ENCODE measurements at regions not wholly inside any gene's neighbourhood (a gene's known extent, or its start where the extent isn't known, plus 50 kb on each side); places are given as distances from the start of the nearest gene placed in this dataset.
A peak's percentile ranks its signal among the peaks of the same experiment; 100 is the strongest.
"Not testable (repeated sequence)": the region's sequence is repeated elsewhere in the genome, so short reads cannot be mapped to it uniquely, and the experiment has no call there.

GRCh38 chr7:131636092-131636491, 79.7 kb upstream of the PODXL start (continued):
- no peak for TF ChIP-seq FOSL2 (IDR thresholded peaks at IDR 0.05; ENCODE audit: borderline replicate concordance, low read depth)
- TF ChIP-seq FOXJ3 (CRISPR knock-in tag; IDR thresholded peaks at IDR 0.05): no peak
- TF ChIP-seq NFIC (IDR thresholded peaks at IDR 0.05; ENCODE audit: borderline replicate concordance): no peak
- no peak for TF ChIP-seq TAF1 (IDR thresholded peaks at IDR 0.05; ENCODE audit: borderline replicate concordance, low read depth, low read length)

- H2AFZ ChIP-seq (ENCODE audit: low read depth); H3K79me2 ChIP-seq (ENCODE audit: insufficient read depth); H3K9me3 ChIP-seq; H3K4me3 ChIP-seq (ENCODE audit: low read depth in 2 of 2, low read length in 1 of 2); DNase-seq; H3K36me3 ChIP-seq (replicated peaks in 1 of 2; ENCODE audit: control insufficient read depth in 1 of 2, insufficient read depth in 2 of 2, low read length in 1 of 2); H3K9me2 ChIP-seq; H3K27me3 ChIP-seq (ENCODE audit: insufficient read depth); POLR2A ChIA-PET; H4K20me1 ChIP-seq (ENCODE audit: insufficient read depth): not testable (repeated sequence)
- CTCF ChIA-PET: interaction anchor here (0.9 to 5.8 kb wide), 4 partner anchors 21 to 121 kb away, joined by 3 to 38 read pairs (median 16); no protein-coding TSS in a partner anchor
- Histone ChIP-seq H3K4me1 (ENCODE audit: control insufficient read depth in 1 of 2, insufficient read depth in 2 of 2, low read depth in 1 of 2, low read length in 1 of 2) (peaks cover 7 to 25% of the 10 kb centered on the region in 2 experiments; a peak in 3 of 4 replicates), H3F3A (replicated peaks; ENCODE audit: insufficient read depth) (peaks cover 35% of the 10 kb centered on the region), H3K9ac (peak overlapping the region; percentile 42; the same call in 1 of the 2 replicates), H3K4me2 (0 out of 2 replicates have a peak overlapping the region, but pooled peaks have one; percentile 11), H3K27ac (ENCODE audit: low read depth in 2 of 2, low read length in 1 of 2) (peak overlapping the region in 1 of 2 experiments; percentile 86; a peak in 2 of 4 replicates)
These were observed 77.8 kb upstream of the PODXL start for GRCh38 chr7:131634197-131634596.

- Histone ChIP-seq H3K4me3 (ENCODE audit: low read depth in 2 of 2, low read length in 1 of 2) (no peak overlapping the region), H3K4me1 (ENCODE audit: control insufficient read depth in 1 of 2, insufficient read depth in 2 of 2, low read depth in 1 of 2, low read length in 1 of 2) (peaks cover 7 to 33% of the 10 kb centered on the region in 2 experiments; a peak in 3 of 4 replicates), H2AFZ (ENCODE audit: low read depth) (peak overlapping the region; percentile 23; the same call in 1 of the 2 replicates), H3K36me3 (replicated peaks in 1 of 2; ENCODE audit: control insufficient read depth in 1 of 2, insufficient read depth in 2 of 2, low read length in 1 of 2) (no peaks in the 10 kb centered on the region), H3K4me2 (0 out of 2 replicates have a peak overlapping the region, but pooled peaks have one; percentile 11), H3K79me2 (ENCODE audit: insufficient read depth) (peaks cover 15% of the 10 kb centered on the region), H3K27ac (ENCODE audit: low read depth in 2 of 2, low read length in 1 of 2) (peak overlapping the region in 1 of 2 experiments; percentile 86; a peak in 3 of 4 replicates), H3K9me3 (no peaks in the 10 kb centered on the region), H3F3A (replicated peaks; ENCODE audit: insufficient read depth) (peaks cover 35% of the 10 kb centered on the region), H4K20me1 (ENCODE audit: insufficient read depth) (no peaks in the 10 kb centered on the region), H3K27me3 (ENCODE audit: insufficient read depth) (no peaks in the 10 kb centered on the region), H3K9me2 (no peaks in the 10 kb centered on the region), H3K9ac (peak overlapping the region; percentile 42; the same call in 1 of the 2 replicates)
- ChIA-PET POLR2A (interaction anchor here (0.7 kb wide), 1 partner anchor 9 kb away, joined by 3 read pairs; no protein-coding TSS in a partner anchor), CTCF (interaction anchor here (1.2 to 4.1 kb wide), 3 partner anchors 11 to 88 kb away, joined by 3 to 25 read pairs (median 8); no protein-coding TSS in a partner anchor)
- no peak for DNase-seq
- 50% methylated on average over 7 of the region's 7 CpGs for WGBS (ENCODE audit: low lambda C conversion rate)
- no peak for TF ChIP-seq GATA2 (CRISPR knock-in tag; IDR thresholded peaks at IDR 0.05)
- TF ChIP-seq GABPA (IDR thresholded peaks at IDR 0.05; ENCODE audit: low read depth): no peak
- peak in 1 of 2 experiments; percentile 84; a peak in 1 of 4 replicates for TF ChIP-seq EP300 (IDR thresholded peaks at IDR 0.05; ENCODE audit: borderline replicate concordance in 1 of 2, low read depth in 1 of 2, low read length in 1 of 2)
- TF ChIP-seq FOXM1 (IDR thresholded peaks at IDR 0.05; ENCODE audit: low read depth): no peak
- TF ChIP-seq TEAD4 (IDR thresholded peaks at IDR 0.05; ENCODE audit: borderline replicate concordance, insufficient read depth): peak; percentile 77
- no peak for TF ChIP-seq RAD21 (IDR thresholded peaks at IDR 0.05; ENCODE audit: low read length)
- no peak; the same call in 1 of the 2 replicates for TF ChIP-seq JUND (IDR thresholded peaks at IDR 0.05)
- TF ChIP-seq FOSL2 (IDR thresholded peaks at IDR 0.05; ENCODE audit: borderline replicate concordance, low read depth): peak; percentile 65; the same call in 1 of the 2 replicates
- TF ChIP-seq, protein P1, sequence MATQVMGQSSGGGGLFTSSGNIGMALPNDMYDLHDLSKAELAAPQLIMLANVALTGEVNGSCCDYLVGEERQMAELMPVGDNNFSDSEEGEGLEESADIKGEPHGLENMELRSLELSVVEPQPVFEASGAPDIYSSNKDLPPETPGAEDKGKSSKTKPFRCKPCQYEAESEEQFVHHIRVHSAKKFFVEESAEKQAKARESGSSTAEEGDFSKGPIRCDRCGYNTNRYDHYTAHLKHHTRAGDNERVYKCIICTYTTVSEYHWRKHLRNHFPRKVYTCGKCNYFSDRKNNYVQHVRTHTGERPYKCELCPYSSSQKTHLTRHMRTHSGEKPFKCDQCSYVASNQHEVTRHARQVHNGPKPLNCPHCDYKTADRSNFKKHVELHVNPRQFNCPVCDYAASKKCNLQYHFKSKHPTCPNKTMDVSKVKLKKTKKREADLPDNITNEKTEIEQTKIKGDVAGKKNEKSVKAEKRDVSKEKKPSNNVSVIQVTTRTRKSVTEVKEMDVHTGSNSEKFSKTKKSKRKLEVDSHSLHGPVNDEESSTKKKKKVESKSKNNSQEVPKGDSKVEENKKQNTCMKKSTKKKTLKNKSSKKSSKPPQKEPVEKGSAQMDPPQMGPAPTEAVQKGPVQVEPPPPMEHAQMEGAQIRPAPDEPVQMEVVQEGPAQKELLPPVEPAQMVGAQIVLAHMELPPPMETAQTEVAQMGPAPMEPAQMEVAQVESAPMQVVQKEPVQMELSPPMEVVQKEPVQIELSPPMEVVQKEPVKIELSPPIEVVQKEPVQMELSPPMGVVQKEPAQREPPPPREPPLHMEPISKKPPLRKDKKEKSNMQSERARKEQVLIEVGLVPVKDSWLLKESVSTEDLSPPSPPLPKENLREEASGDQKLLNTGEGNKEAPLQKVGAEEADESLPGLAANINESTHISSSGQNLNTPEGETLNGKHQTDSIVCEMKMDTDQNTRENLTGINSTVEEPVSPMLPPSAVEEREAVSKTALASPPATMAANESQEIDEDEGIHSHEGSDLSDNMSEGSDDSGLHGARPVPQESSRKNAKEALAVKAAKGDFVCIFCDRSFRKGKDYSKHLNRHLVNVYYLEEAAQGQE (IDR thresholded peaks at IDR 0.05; ENCODE audit: low read depth, low read length): no peak
- 0 out of 2 replicates have a peak, but pooled peaks have one; percentile 17 for TF ChIP-seq YY1 (IDR thresholded peaks at IDR 0.05; ENCODE audit: low read depth)
- TF ChIP-seq, protein P2, sequence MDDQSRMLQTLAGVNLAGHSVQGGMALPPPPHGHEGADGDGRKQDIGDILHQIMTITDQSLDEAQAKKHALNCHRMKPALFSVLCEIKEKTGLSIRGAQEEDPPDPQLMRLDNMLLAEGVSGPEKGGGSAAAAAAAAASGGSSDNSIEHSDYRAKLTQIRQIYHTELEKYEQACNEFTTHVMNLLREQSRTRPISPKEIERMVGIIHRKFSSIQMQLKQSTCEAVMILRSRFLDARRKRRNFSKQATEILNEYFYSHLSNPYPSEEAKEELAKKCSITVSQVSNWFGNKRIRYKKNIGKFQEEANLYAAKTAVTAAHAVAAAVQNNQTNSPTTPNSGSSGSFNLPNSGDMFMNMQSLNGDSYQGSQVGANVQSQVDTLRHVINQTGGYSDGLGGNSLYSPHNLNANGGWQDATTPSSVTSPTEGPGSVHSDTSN (IDR thresholded peaks at IDR 0.05): peak; percentile 67
- TF ChIP-seq NFIC (IDR thresholded peaks at IDR 0.05; ENCODE audit: borderline replicate concordance): peak; percentile 82
- no peak for TF ChIP-seq TAF1 (IDR thresholded peaks at IDR 0.05; ENCODE audit: borderline replicate concordance, low read depth, low read length)
- TF ChIP-seq ELF1 (IDR thresholded peaks at IDR 0.05): no peak
- no peak for TF ChIP-seq RFX5 (IDR thresholded peaks at IDR 0.05; ENCODE audit: low read length)
- TF ChIP-seq, protein P3, sequence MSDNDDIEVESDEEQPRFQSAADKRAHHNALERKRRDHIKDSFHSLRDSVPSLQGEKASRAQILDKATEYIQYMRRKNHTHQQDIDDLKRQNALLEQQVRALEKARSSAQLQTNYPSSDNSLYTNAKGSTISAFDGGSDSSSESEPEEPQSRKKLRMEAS (IDR thresholded peaks at IDR 0.05; ENCODE audit: low read depth): peak; percentile 93
- TF ChIP-seq, protein P4, sequence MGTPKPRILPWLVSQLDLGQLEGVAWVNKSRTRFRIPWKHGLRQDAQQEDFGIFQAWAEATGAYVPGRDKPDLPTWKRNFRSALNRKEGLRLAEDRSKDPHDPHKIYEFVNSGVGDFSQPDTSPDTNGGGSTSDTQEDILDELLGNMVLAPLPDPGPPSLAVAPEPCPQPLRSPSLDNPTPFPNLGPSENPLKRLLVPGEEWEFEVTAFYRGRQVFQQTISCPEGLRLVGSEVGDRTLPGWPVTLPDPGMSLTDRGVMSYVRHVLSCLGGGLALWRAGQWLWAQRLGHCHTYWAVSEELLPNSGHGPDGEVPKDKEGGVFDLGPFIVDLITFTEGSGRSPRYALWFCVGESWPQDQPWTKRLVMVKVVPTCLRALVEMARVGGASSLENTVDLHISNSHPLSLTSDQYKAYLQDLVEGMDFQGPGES (IDR thresholded peaks at IDR 0.05; ENCODE audit: low read depth, low read length): no peak
- no peak; the same call in 1 of the 2 replicates for TF ChIP-seq RXRA (IDR thresholded peaks at IDR 0.05; ENCODE audit: borderline replicate concordance, low read depth)
- peak; percentile 74 for TF ChIP-seq TCF12 (IDR thresholded peaks at IDR 0.05)
These were observed 77.0 kb upstream of the PODXL start for GRCh38 chr7:131633342-131633843.

Data from SK-N-SH (cell line).